ENCODE measurements at regions not wholly inside any gene's neighbourhood (a gene's known extent, or its start where the extent isn't known, plus 50 kb on each side); places are given as distances from the start of the nearest gene placed in this dataset.

GRCh38 chr20:11791835-11792567 lies 125.7 kb upstream of the BTBD3 start:
- Mint-ChIP-seq H3K27ac (no peak overlapping the region), H3K27me3 (no peaks in the 10 kb centered on the region), H3K4me1 (no peaks in the 10 kb centered on the region), H3K9me3 (no peaks in the 10 kb centered on the region), H3K4me3 (no peak overlapping the region), H3K36me3 (ENCODE audit: low read depth) (no peaks in the 10 kb centered on the region)
- ATAC-seq (ENCODE audit: low read depth) (no peak), DNase-seq (no peak)
- TF ChIP-seq, protein P1, sequence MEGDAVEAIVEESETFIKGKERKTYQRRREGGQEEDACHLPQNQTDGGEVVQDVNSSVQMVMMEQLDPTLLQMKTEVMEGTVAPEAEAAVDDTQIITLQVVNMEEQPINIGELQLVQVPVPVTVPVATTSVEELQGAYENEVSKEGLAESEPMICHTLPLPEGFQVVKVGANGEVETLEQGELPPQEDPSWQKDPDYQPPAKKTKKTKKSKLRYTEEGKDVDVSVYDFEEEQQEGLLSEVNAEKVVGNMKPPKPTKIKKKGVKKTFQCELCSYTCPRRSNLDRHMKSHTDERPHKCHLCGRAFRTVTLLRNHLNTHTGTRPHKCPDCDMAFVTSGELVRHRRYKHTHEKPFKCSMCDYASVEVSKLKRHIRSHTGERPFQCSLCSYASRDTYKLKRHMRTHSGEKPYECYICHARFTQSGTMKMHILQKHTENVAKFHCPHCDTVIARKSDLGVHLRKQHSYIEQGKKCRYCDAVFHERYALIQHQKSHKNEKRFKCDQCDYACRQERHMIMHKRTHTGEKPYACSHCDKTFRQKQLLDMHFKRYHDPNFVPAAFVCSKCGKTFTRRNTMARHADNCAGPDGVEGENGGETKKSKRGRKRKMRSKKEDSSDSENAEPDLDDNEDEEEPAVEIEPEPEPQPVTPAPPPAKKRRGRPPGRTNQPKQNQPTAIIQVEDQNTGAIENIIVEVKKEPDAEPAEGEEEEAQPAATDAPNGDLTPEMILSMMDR (IDR thresholded peaks at IDR 0.05), result no peak
- CTCF ChIA-PET, result no interaction called here
- POLR2A ChIA-PET, result no interaction called here
- intact Hi-C loops (cut with micrococcal nuclease), result no loop called here

DNA sequence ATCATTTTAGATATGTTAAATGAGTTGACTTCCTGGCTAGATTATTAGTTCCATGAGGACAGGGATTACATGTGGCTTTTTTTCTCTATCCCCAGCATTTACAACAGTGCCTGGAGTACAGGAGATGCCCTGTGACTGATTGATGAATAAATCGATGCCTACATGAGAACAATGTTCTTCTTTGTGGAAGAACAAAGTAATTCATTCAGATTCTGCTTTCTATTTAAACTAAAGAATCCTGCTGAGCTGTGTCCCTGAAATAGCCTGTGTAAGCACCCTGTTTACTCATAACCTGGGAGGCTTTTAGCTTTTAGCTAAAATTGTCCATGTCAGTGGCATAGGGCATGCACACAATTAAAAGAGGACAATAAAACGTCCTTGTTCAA lies 125.1 kb upstream of the BTBD3 start:
- no peaks in the 10 kb centered on the region for H3K36me3 Mint-ChIP-seq (ENCODE audit: low read depth)
- POLR2A ChIA-PET, result no interaction called here
- no peak overlapping the region for H3K4me3 Mint-ChIP-seq
- no peaks in the 10 kb centered on the region for H3K4me1 Mint-ChIP-seq
- CTCF ChIA-PET, result no interaction called here
- DNase-seq (no peak), ATAC-seq (ENCODE audit: low read depth) (no peak)
- intact Hi-C loops (cut with micrococcal nuclease), result no loop called here
- TF ChIP-seq, protein P1 (IDR thresholded peaks at IDR 0.05), result no peak
- no peaks in the 10 kb centered on the region for H3K27me3 Mint-ChIP-seq
- H3K27ac Mint-ChIP-seq, result no peak overlapping the region
- no peaks in the 10 kb centered on the region for H3K9me3 Mint-ChIP-seq

GRCh38 chr20:11794525-11794924 lies 123.2 kb upstream of the BTBD3 start:
- intact Hi-C loops (cut with micrococcal nuclease), result no loop called here
- DNase-seq, result no peak
- no peaks in the 10 kb centered on the region for H3K4me1 Mint-ChIP-seq
- no peak overlapping the region for H3K4me3 Mint-ChIP-seq
- POLR2A ChIA-PET, result no interaction called here
- ATAC-seq (ENCODE audit: low read depth), result no peak
- TF ChIP-seq, protein P1 (IDR thresholded peaks at IDR 0.05), result no peak
- no peaks in the 10 kb centered on the region for H3K27me3 Mint-ChIP-seq
- H3K27ac Mint-ChIP-seq, result no peak overlapping the region
- CTCF ChIA-PET, result no interaction called here
- H3K9me3 Mint-ChIP-seq, result no peaks in the 10 kb centered on the region
- no peaks in the 10 kb centered on the region for H3K36me3 Mint-ChIP-seq (ENCODE audit: low read depth)

- no peaks in the 10 kb centered on the region for H3K27me3 Mint-ChIP-seq
- TF ChIP-seq, protein P1 (IDR thresholded peaks at IDR 0.05), result no peak
- CTCF ChIA-PET, result no interaction called here
- H3K36me3 Mint-ChIP-seq (ENCODE audit: low read depth), result no peaks in the 10 kb centered on the region
- ATAC-seq (ENCODE audit: low read depth) (no peak), DNase-seq (no peak)
- H3K9me3 Mint-ChIP-seq, result no peaks in the 10 kb centered on the region
- no peak overlapping the region for H3K27ac Mint-ChIP-seq
- no peaks in the 10 kb centered on the region for H3K4me1 Mint-ChIP-seq
- intact Hi-C loops (cut with micrococcal nuclease), result no loop called here
- no peak overlapping the region for H3K4me3 Mint-ChIP-seq
- POLR2A ChIA-PET, result no interaction called here
Observed at GRCh38 chr20:11795071-11795615, 122.5 kb upstream of the BTBD3 start.

DNA sequence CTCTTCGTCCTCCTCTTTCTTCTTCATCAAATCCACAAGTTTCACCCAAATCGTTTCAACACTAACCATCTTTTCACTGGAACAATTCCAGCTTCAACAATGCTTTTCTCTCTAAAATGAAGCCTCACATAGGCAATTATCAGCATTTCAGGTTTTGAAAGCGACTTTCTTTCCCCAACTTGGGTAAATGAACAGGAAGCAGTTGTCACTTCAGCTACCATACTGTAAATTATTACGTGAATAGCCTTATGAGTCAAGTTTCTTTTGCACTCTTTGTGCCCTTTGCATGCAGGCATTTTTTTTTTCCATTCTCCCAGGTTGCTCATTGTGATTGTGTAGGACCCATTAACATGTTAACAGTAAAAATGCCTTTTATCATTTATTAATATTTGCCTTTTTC lies 121.7 kb upstream of the BTBD3 start:
- ChIA-PET CTCF (no interaction called here), POLR2A (no interaction called here)
- no peaks in the 10 kb centered on the region for H3K36me3 Mint-ChIP-seq (ENCODE audit: low read depth)
- TF ChIP-seq, protein P1 (IDR thresholded peaks at IDR 0.05), result no peak
- intact Hi-C loops (cut with micrococcal nuclease), result no loop called here
- no peaks in the 10 kb centered on the region for H3K4me1 Mint-ChIP-seq
- no peaks in the 10 kb centered on the region for H3K27me3 Mint-ChIP-seq
- no peak overlapping the region for H3K4me3 Mint-ChIP-seq
- no peak overlapping the region for H3K27ac Mint-ChIP-seq
- no peak for ATAC-seq (ENCODE audit: low read depth)
- no peaks in the 10 kb centered on the region for H3K9me3 Mint-ChIP-seq
- no peak for DNase-seq

All from activated B cell treated with CpG ODN at 0.5 μM for 24 hours (primary cell).